ENCODE measurements at regions not wholly inside any gene's neighbourhood (a gene's known extent, or its start where the extent isn't known, plus 50 kb on each side); places are given as distances from the start of the nearest gene placed in this dataset.

- H3K27ac Mint-ChIP-seq: no peak overlapping the region
- no peak overlapping the region for H3K4me3 Mint-ChIP-seq
- H3K4me1 ChIP-seq (ENCODE audit: control insufficient read depth, insufficient read depth, low read length, poor library complexity, severe bottlenecking): no peaks in the 10 kb centered on the region
- H3K9me3 ChIP-seq (ENCODE audit: control insufficient read depth in 2 of 2, low read length in 2 of 2): no peaks in the 10 kb centered on the region
- no peak for DNase-seq
- peaks cover 0 to 11% (median 2%) of the 10 kb centered on the region in 7 donors for H3K9me3 Mint-ChIP-seq
- no peaks in the 10 kb centered on the region for H3K4me1 Mint-ChIP-seq
- H3K36me3 ChIP-seq (ENCODE audit: control insufficient read depth, insufficient read depth, low read length): no peaks in the 10 kb centered on the region
- H3K27me3 ChIP-seq (ENCODE audit: control insufficient read depth, insufficient read depth, low read length): no peaks in the 10 kb centered on the region
- H3K27ac ChIP-seq (ENCODE audit: insufficient read depth, low read length, poor library complexity, severe bottlenecking): no peak overlapping the region
- ATAC-seq (ENCODE audit: low read depth in 2 of 2): no peak
- H3K27me3 Mint-ChIP-seq: no peaks in the 10 kb centered on the region
- H3K4me3 ChIP-seq (ENCODE audit: low read depth, low read length): no peak overlapping the region
- no peaks in the 10 kb centered on the region for H3K36me3 Mint-ChIP-seq
Observed at GRCh38 chr11:15671216-15671615, 556.5 kb downstream of the INSC start.

- Mint-ChIP-seq H3K4me1 (no peaks in the 10 kb centered on the region), H3K27me3 (no peaks in the 10 kb centered on the region), H3K27ac (no peak overlapping the region), H3K36me3 (no peaks in the 10 kb centered on the region), H3K9me3 (peaks cover 0 to 23% (median 2%) of the 10 kb centered on the region in 7 donors), H3K4me3 (no peak overlapping the region)
- no peak overlapping the region for H3K27ac ChIP-seq (ENCODE audit: insufficient read depth, low read length, poor library complexity, severe bottlenecking)
- ATAC-seq (ENCODE audit: low read depth in 2 of 2) (no peak), DNase-seq (no peak)
- H3K9me3 ChIP-seq (ENCODE audit: control insufficient read depth in 2 of 2, low read length in 2 of 2): peaks cover 0 to 3% of the 10 kb centered on the region in 2 experiments
- H3K36me3 ChIP-seq (ENCODE audit: control insufficient read depth, insufficient read depth, low read length): no peaks in the 10 kb centered on the region
- H3K27me3 ChIP-seq (ENCODE audit: control insufficient read depth, insufficient read depth, low read length): no peaks in the 10 kb centered on the region
- no peak overlapping the region for H3K4me3 ChIP-seq (ENCODE audit: low read depth, low read length)
- no peaks in the 10 kb centered on the region for H3K4me1 ChIP-seq (ENCODE audit: control insufficient read depth, insufficient read depth, low read length, poor library complexity, severe bottlenecking)
Observed at GRCh38 chr11:15672825-15673224, 558.1 kb downstream of the INSC start.

- H3K9me3 Mint-ChIP-seq: peaks cover 0 to 21% (median 2%) of the 10 kb centered on the region in 7 donors
- H3K27ac Mint-ChIP-seq: no peak overlapping the region
- no peaks in the 10 kb centered on the region for H3K36me3 ChIP-seq (ENCODE audit: control insufficient read depth, insufficient read depth, low read length)
- no peak overlapping the region for H3K4me3 Mint-ChIP-seq
- H3K27me3 ChIP-seq (ENCODE audit: control insufficient read depth, insufficient read depth, low read length): no peaks in the 10 kb centered on the region
- peaks cover 0 to 3% of the 10 kb centered on the region in 2 experiments for H3K9me3 ChIP-seq (ENCODE audit: control insufficient read depth in 2 of 2, low read length in 2 of 2)
- H3K4me1 ChIP-seq (ENCODE audit: control insufficient read depth, insufficient read depth, low read length, poor library complexity, severe bottlenecking): no peaks in the 10 kb centered on the region
- no peaks in the 10 kb centered on the region for H3K4me1 Mint-ChIP-seq
- no peak overlapping the region for H3K4me3 ChIP-seq (ENCODE audit: low read depth, low read length)
- ATAC-seq (ENCODE audit: low read depth in 2 of 2) (no peak), DNase-seq (no peak)
- H3K27ac ChIP-seq (ENCODE audit: insufficient read depth, low read length, poor library complexity, severe bottlenecking): no peak overlapping the region
- H3K36me3 Mint-ChIP-seq: no peaks in the 10 kb centered on the region
- H3K27me3 Mint-ChIP-seq: no peaks in the 10 kb centered on the region
Observed at GRCh38 chr11:15673408-15673831, 558.7 kb downstream of the INSC start.

- Histone ChIP-seq H3K27me3 (ENCODE audit: control insufficient read depth, insufficient read depth, low read length) (no peaks in the 10 kb centered on the region), H3K36me3 (ENCODE audit: control insufficient read depth, insufficient read depth, low read length) (no peaks in the 10 kb centered on the region), H3K4me3 (ENCODE audit: low read depth, low read length) (no peak overlapping the region), H3K4me1 (ENCODE audit: control insufficient read depth, insufficient read depth, low read length, poor library complexity, severe bottlenecking) (no peaks in the 10 kb centered on the region), H3K27ac (ENCODE audit: insufficient read depth, low read length, poor library complexity, severe bottlenecking) (no peak overlapping the region), H3K9me3 (ENCODE audit: control insufficient read depth in 2 of 2, low read length in 2 of 2) (peaks cover 0 to 3% of the 10 kb centered on the region in 2 experiments)
- Mint-ChIP-seq H3K4me3 (no peak overlapping the region), H3K9me3 (peaks cover 0 to 26% (median 4%) of the 10 kb centered on the region in 7 donors), H3K27ac (no peak overlapping the region), H3K27me3 (no peaks in the 10 kb centered on the region), H3K4me1 (no peaks in the 10 kb centered on the region), H3K36me3 (no peaks in the 10 kb centered on the region)
- DNase-seq (no peak), ATAC-seq (ENCODE audit: low read depth in 2 of 2) (no peak)
Observed at GRCh38 chr11:15674756-15675155, 560.0 kb downstream of the INSC start.

- Mint-ChIP-seq H3K9me3 (peaks cover 0 to 26% (median 4%) of the 10 kb centered on the region in 7 donors), H3K27ac (no peak overlapping the region), H3K27me3 (no peaks in the 10 kb centered on the region), H3K4me1 (no peaks in the 10 kb centered on the region), H3K36me3 (no peaks in the 10 kb centered on the region), H3K4me3 (no peak overlapping the region)
- Histone ChIP-seq H3K36me3 (ENCODE audit: control insufficient read depth, insufficient read depth, low read length) (no peaks in the 10 kb centered on the region), H3K4me1 (ENCODE audit: control insufficient read depth, insufficient read depth, low read length, poor library complexity, severe bottlenecking) (no peaks in the 10 kb centered on the region), H3K9me3 (ENCODE audit: control insufficient read depth in 2 of 2, low read length in 2 of 2) (peaks cover 0 to 3% of the 10 kb centered on the region in 2 experiments), H3K4me3 (ENCODE audit: low read depth, low read length) (no peak overlapping the region), H3K27me3 (ENCODE audit: control insufficient read depth, insufficient read depth, low read length) (no peaks in the 10 kb centered on the region), H3K27ac (ENCODE audit: insufficient read depth, low read length, poor library complexity, severe bottlenecking) (no peak overlapping the region)
- no peak for ATAC-seq (ENCODE audit: low read depth in 2 of 2)
- DNase-seq: no peak
Observed at GRCh38 chr11:15675683-15676082, 561.0 kb downstream of the INSC start.

GRCh38 chr11:15677181-15677580, 562.5 kb downstream of the INSC start:
- no peak overlapping the region for H3K27ac Mint-ChIP-seq
- H3K9me3 ChIP-seq (ENCODE audit: control insufficient read depth in 2 of 2, low read length in 2 of 2): peaks cover 0 to 3% of the 10 kb centered on the region in 2 experiments
- no peak overlapping the region for H3K4me3 Mint-ChIP-seq
- no peaks in the 10 kb centered on the region for H3K4me1 Mint-ChIP-seq
- no peaks in the 10 kb centered on the region for H3K36me3 Mint-ChIP-seq
- ATAC-seq (ENCODE audit: low read depth in 2 of 2) (no peak), DNase-seq (no peak)
- no peak overlapping the region for H3K27ac ChIP-seq (ENCODE audit: insufficient read depth, low read length, poor library complexity, severe bottlenecking)
- H3K27me3 ChIP-seq (ENCODE audit: control insufficient read depth, insufficient read depth, low read length): no peaks in the 10 kb centered on the region
- H3K36me3 ChIP-seq (ENCODE audit: control insufficient read depth, insufficient read depth, low read length): no peaks in the 10 kb centered on the region
- peaks cover 0 to 26% (median 4%) of the 10 kb centered on the region in 7 donors for H3K9me3 Mint-ChIP-seq
- no peaks in the 10 kb centered on the region for H3K27me3 Mint-ChIP-seq
- no peak overlapping the region for H3K4me3 ChIP-seq (ENCODE audit: low read depth, low read length)
- H3K4me1 ChIP-seq (ENCODE audit: control insufficient read depth, insufficient read depth, low read length, poor library complexity, severe bottlenecking): no peaks in the 10 kb centered on the region

- no peak overlapping the region for H3K4me3 Mint-ChIP-seq
- Histone ChIP-seq H3K27me3 (ENCODE audit: control insufficient read depth, insufficient read depth, low read length) (no peaks in the 10 kb centered on the region), H3K36me3 (ENCODE audit: control insufficient read depth, insufficient read depth, low read length) (no peaks in the 10 kb centered on the region)
Observed at GRCh38 chr11:15683528-15683927, 568.8 kb downstream of the INSC start.

GRCh38 chr11:15685306-15685705, 570.6 kb downstream of the INSC start:
- H3K4me3 Mint-ChIP-seq: no peak overlapping the region
- DNase-seq (no peak), ATAC-seq (ENCODE audit: low read depth in 2 of 2) (no peak)
- no peaks in the 10 kb centered on the region for H3K36me3 ChIP-seq (ENCODE audit: control insufficient read depth, insufficient read depth, low read length)
- no peaks in the 10 kb centered on the region for H3K4me1 ChIP-seq (ENCODE audit: control insufficient read depth, insufficient read depth, low read length, poor library complexity, severe bottlenecking)
- H3K9me3 ChIP-seq (ENCODE audit: control insufficient read depth in 2 of 2, low read length in 2 of 2): no peaks in the 10 kb centered on the region
- no peaks in the 10 kb centered on the region for H3K4me1 Mint-ChIP-seq
- no peaks in the 10 kb centered on the region for H3K27me3 Mint-ChIP-seq
- H3K4me3 ChIP-seq (ENCODE audit: low read depth, low read length): no peak overlapping the region
- no peak overlapping the region for H3K27ac Mint-ChIP-seq
- H3K9me3 Mint-ChIP-seq: peaks cover 0 to 7% (median 3%) of the 10 kb centered on the region in 7 donors
- H3K27ac ChIP-seq (ENCODE audit: insufficient read depth, low read length, poor library complexity, severe bottlenecking): no peak overlapping the region
- H3K36me3 Mint-ChIP-seq: no peaks in the 10 kb centered on the region
- no peaks in the 10 kb centered on the region for H3K27me3 ChIP-seq (ENCODE audit: control insufficient read depth, insufficient read depth, low read length)

More at GRCh38 chr11:15683528-15683927, 568.8 kb downstream of the INSC start:
- peaks cover 0 to 7% (median 5%) of the 10 kb centered on the region in 7 donors for H3K9me3 Mint-ChIP-seq
- no peaks in the 10 kb centered on the region for H3K27me3 Mint-ChIP-seq
- Histone ChIP-seq H3K9me3 (ENCODE audit: control insufficient read depth in 2 of 2, low read length in 2 of 2) (no peaks in the 10 kb centered on the region), H3K4me1 (ENCODE audit: control insufficient read depth, insufficient read depth, low read length, poor library complexity, severe bottlenecking) (no peaks in the 10 kb centered on the region), H3K27ac (ENCODE audit: insufficient read depth, low read length, poor library complexity, severe bottlenecking) (no peak overlapping the region), H3K4me3 (ENCODE audit: low read depth, low read length) (no peak overlapping the region)
- H3K36me3 Mint-ChIP-seq: no peaks in the 10 kb centered on the region
- DNase-seq: no peak
- no peaks in the 10 kb centered on the region for H3K4me1 Mint-ChIP-seq
- no peak overlapping the region for H3K27ac Mint-ChIP-seq
- ATAC-seq (ENCODE audit: low read depth in 2 of 2): no peak

All from CD4-positive, CD25-positive, alpha-beta regulatory T cell (primary cell).